ENCODE measurements at regions not wholly inside any gene's neighbourhood (a gene's known extent, or its start where the extent isn't known, plus 50 kb on each side); places are given as distances from the start of the nearest gene placed in this dataset.

GRCh38 chr10:54940418-54940817 is 139.4 kb upstream of the PCDH15 start:
- no peak for DNase-seq (ENCODE audit: extremely low spot score in 2 of 2)
- no peaks in the 10 kb centered on the region for H3K27me3 ChIP-seq
- no peak overlapping the region for H3K27ac ChIP-seq
- H3K4me3 ChIP-seq: no peak overlapping the region
- TF ChIP-seq CTCF (IDR thresholded peaks at IDR 0.05) (no peak), POLR2A (IDR thresholded peaks at IDR 0.05) (no peak), POLR2AphosphoS5 (IDR thresholded peaks at IDR 0.05; ENCODE audit: insufficient read depth in 1 of 2, low read depth in 1 of 2) (no peak)
- H3K9me3 ChIP-seq: no peaks in the 10 kb centered on the region
- intact Hi-C loops (cut with DNase I): no loop called here
- H3K4me1 ChIP-seq: no peaks in the 10 kb centered on the region
- H3K36me3 ChIP-seq: no peaks in the 10 kb centered on the region

- Histone ChIP-seq H3K9me3 (no peaks in the 10 kb centered on the region), H3K27me3 (no peaks in the 10 kb centered on the region), H3K36me3 (no peaks in the 10 kb centered on the region), H3K27ac (no peak overlapping the region), H3K4me1 (no peaks in the 10 kb centered on the region), H3K4me3 (no peak overlapping the region)
- intact Hi-C loops (cut with DNase I): no loop called here
- TF ChIP-seq POLR2AphosphoS5 (IDR thresholded peaks at IDR 0.05; ENCODE audit: insufficient read depth in 1 of 2, low read depth in 1 of 2) (no peak), CTCF (IDR thresholded peaks at IDR 0.05) (no peak), POLR2A (IDR thresholded peaks at IDR 0.05) (no peak)
- DNase-seq (ENCODE audit: extremely low spot score in 2 of 2): no peak
Measured at GRCh38 chr10:54914049-54914448, 113.0 kb upstream of the PCDH15 start.

- TF ChIP-seq POLR2A (IDR thresholded peaks at IDR 0.05) (no peak), CTCF (IDR thresholded peaks at IDR 0.05) (no peak), POLR2AphosphoS5 (IDR thresholded peaks at IDR 0.05; ENCODE audit: insufficient read depth in 1 of 2, low read depth in 1 of 2) (no peak)
- intact Hi-C loops (cut with DNase I): no loop called here
- no peak for DNase-seq (ENCODE audit: extremely low spot score in 2 of 2)
- H3K27me3 ChIP-seq: no peaks in the 10 kb centered on the region
- H3K27ac ChIP-seq: no peak overlapping the region
- H3K36me3 ChIP-seq: no peaks in the 10 kb centered on the region
- H3K4me3 ChIP-seq: no peak overlapping the region
- no peaks in the 10 kb centered on the region for H3K9me3 ChIP-seq
- no peaks in the 10 kb centered on the region for H3K4me1 ChIP-seq
Measured at GRCh38 chr10:54909165-54909564, 108.1 kb upstream of the PCDH15 start.

GRCh38 chr10:54908019-54908418 is 107.0 kb upstream of the PCDH15 start:
- no peak overlapping the region for H3K4me3 ChIP-seq
- H3K27me3 ChIP-seq: no peaks in the 10 kb centered on the region
- TF ChIP-seq POLR2A (IDR thresholded peaks at IDR 0.05): no peak
- TF ChIP-seq CTCF (IDR thresholded peaks at IDR 0.05): no peak
- TF ChIP-seq POLR2AphosphoS5 (IDR thresholded peaks at IDR 0.05; ENCODE audit: insufficient read depth in 1 of 2, low read depth in 1 of 2): no peak
- H3K27ac ChIP-seq: no peak overlapping the region
- intact Hi-C loops (cut with DNase I): no loop called here
- no peak for DNase-seq (ENCODE audit: extremely low spot score in 2 of 2)
- H3K4me1 ChIP-seq: no peaks in the 10 kb centered on the region
- no peaks in the 10 kb centered on the region for H3K36me3 ChIP-seq
- no peaks in the 10 kb centered on the region for H3K9me3 ChIP-seq

GRCh38 chr10:54906940-54907339 is 105.9 kb upstream of the PCDH15 start:
- H3K27ac ChIP-seq: no peak overlapping the region
- TF ChIP-seq POLR2A (IDR thresholded peaks at IDR 0.05) (no peak), CTCF (IDR thresholded peaks at IDR 0.05) (no peak), POLR2AphosphoS5 (IDR thresholded peaks at IDR 0.05; ENCODE audit: insufficient read depth in 1 of 2, low read depth in 1 of 2) (no peak)
- no peak overlapping the region for H3K4me3 ChIP-seq
- no peak for DNase-seq (ENCODE audit: extremely low spot score in 2 of 2)
- no peaks in the 10 kb centered on the region for H3K9me3 ChIP-seq
- intact Hi-C loops (cut with DNase I): no loop called here
- H3K27me3 ChIP-seq: no peaks in the 10 kb centered on the region
- H3K36me3 ChIP-seq: no peaks in the 10 kb centered on the region
- no peaks in the 10 kb centered on the region for H3K4me1 ChIP-seq

All from vagina (tissue), 2 donors.